ENCODE measurements at regions not wholly inside any gene's neighbourhood (a gene's known extent, or its start where the extent isn't known, plus 50 kb on each side); places are given as distances from the start of the nearest gene placed in this dataset.
A peak's percentile ranks its signal among the peaks of the same experiment; 100 is the strongest.

GRCh38 chr5:56617998-56618397 is 197.4 kb upstream of the MAP3K1 start:
- no peak for DNase-seq

GRCh38 chr5:56616454-56617160 is 198.7 kb upstream of the MAP3K1 start:
- DNase-seq = no peak

GRCh38 chr5:56615361-56616153 is 199.8 kb upstream of the MAP3K1 start:
- DNase-seq = peak; percentile 50

GRCh38 chr5:56612759-56613158 is 202.6 kb upstream of the MAP3K1 start:
- no peak for DNase-seq

- DNase-seq = no peak
These were observed 203.0 kb upstream of the MAP3K1 start for GRCh38 chr5:56612353-56612752.

- no peak for DNase-seq
These were observed 205.2 kb upstream of the MAP3K1 start for GRCh38 chr5:56610093-56610698.

GRCh38 chr5:56608217-56608925 is 207.0 kb upstream of the MAP3K1 start:
- no peak for DNase-seq

- DNase-seq = no peak
These were observed 207.8 kb upstream of the MAP3K1 start for GRCh38 chr5:56607551-56607950.

- no peak for DNase-seq
These were observed 208.3 kb upstream of the MAP3K1 start for GRCh38 chr5:56607074-56607473.

- DNase-seq = no peak
These were observed 209.2 kb upstream of the MAP3K1 start for GRCh38 chr5:56606192-56606591.

GRCh38 chr5:56605231-56605630 is 210.1 kb upstream of the MAP3K1 start:
- DNase-seq = no peak

GRCh38 chr5:56601641-56602071 is 213.7 kb upstream of the MAP3K1 start:
- DNase-seq = no peak

GRCh38 chr5:56598941-56599340 is 216.4 kb upstream of the MAP3K1 start:
- DNase-seq = no peak

- DNase-seq = no peak
These were observed 219.2 kb upstream of the MAP3K1 start for GRCh38 chr5:56596155-56596554.

GRCh38 chr5:56595566-56595965 is 219.8 kb upstream of the MAP3K1 start:
- DNase-seq = no peak

GRCh38 chr5:56594792-56595191 is 220.6 kb upstream of the MAP3K1 start:
- no peak for DNase-seq

- DNase-seq = no peak
These were observed 224.3 kb upstream of the MAP3K1 start for GRCh38 chr5:56591081-56591480.

GRCh38 chr5:56589481-56589860 is 225.9 kb upstream of the MAP3K1 start:
- DNase-seq = no peak

- DNase-seq = no peak
These were observed 226.5 kb upstream of the MAP3K1 start for GRCh38 chr5:56588636-56589480.

- DNase-seq = no peak
These were observed 227.2 kb upstream of the MAP3K1 start for GRCh38 chr5:56588131-56588487.

GRCh38 chr5:56587381-56588130 is 227.8 kb upstream of the MAP3K1 start:
- no peak for DNase-seq

Measured in DMS 273 treated with DMSO at 0.1 percent for 48 hours (cell line).